ENCODE measurements at regions not wholly inside any gene's neighbourhood (a gene's known extent, or its start where the extent isn't known, plus 50 kb on each side); places are given as distances from the start of the nearest gene placed in this dataset.

GRCh38 chr10:55051515-55051914, 250.5 kb upstream of the PCDH15 start:
- no peak for DNase-seq (ENCODE audit: low spot score)
- H3K36me3 Mint-ChIP-seq (ENCODE audit: low read depth) = no peaks in the 10 kb centered on the region
- H3K4me3 Mint-ChIP-seq (ENCODE audit: low read depth) = no peak overlapping the region
- H3K27me3 Mint-ChIP-seq (ENCODE audit: low read depth) = no peaks in the 10 kb centered on the region
- H3K4me1 Mint-ChIP-seq (ENCODE audit: low read depth) = no peaks in the 10 kb centered on the region
- no peak overlapping the region for H3K27ac Mint-ChIP-seq
- H3K9me3 Mint-ChIP-seq = peaks cover 23% of the 10 kb centered on the region
- intact Hi-C loops (cut with micrococcal nuclease) = no loop called here

- no peaks in the 10 kb centered on the region for H3K36me3 Mint-ChIP-seq (ENCODE audit: low read depth)
- H3K4me1 Mint-ChIP-seq (ENCODE audit: low read depth) = no peaks in the 10 kb centered on the region
- DNase-seq (ENCODE audit: low spot score) = no peak
- no peak overlapping the region for H3K4me3 Mint-ChIP-seq (ENCODE audit: low read depth)
- H3K27ac Mint-ChIP-seq = no peak overlapping the region
- peaks cover 6% of the 10 kb centered on the region for H3K9me3 Mint-ChIP-seq
- intact Hi-C loops (cut with micrococcal nuclease) = no loop called here
- H3K27me3 Mint-ChIP-seq (ENCODE audit: low read depth) = no peaks in the 10 kb centered on the region
Measured at GRCh38 chr10:55048830-55049498, 247.9 kb upstream of the PCDH15 start.

DNA sequence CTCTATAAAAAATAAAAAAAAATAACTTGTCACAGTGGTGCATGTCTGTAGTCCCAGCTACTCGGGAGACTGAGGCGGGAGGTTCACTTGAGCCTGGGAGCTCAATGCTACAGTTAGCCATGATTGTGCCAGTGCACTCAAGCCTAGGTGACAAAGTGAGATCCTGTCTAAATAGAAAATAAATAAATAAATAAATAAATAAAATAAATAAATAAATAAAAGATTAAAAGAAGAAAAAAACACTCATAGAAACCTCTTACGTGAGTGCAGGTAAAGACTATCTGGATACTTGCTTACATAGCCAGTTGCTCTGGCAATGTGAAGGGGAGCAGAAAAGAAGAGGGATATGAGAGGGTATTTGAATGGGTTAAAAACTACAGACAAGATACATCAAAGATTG, 242.5 kb upstream of the PCDH15 start:
- DNase-seq (ENCODE audit: low spot score) = no peak
- no peaks in the 10 kb centered on the region for H3K36me3 Mint-ChIP-seq (ENCODE audit: low read depth)
- no peaks in the 10 kb centered on the region for H3K4me1 Mint-ChIP-seq (ENCODE audit: low read depth)
- H3K9me3 Mint-ChIP-seq = peaks cover 10% of the 10 kb centered on the region
- H3K27me3 Mint-ChIP-seq (ENCODE audit: low read depth) = no peaks in the 10 kb centered on the region
- intact Hi-C loops (cut with micrococcal nuclease) = no loop called here
- no peak overlapping the region for H3K27ac Mint-ChIP-seq
- no peak overlapping the region for H3K4me3 Mint-ChIP-seq (ENCODE audit: low read depth)

DNA sequence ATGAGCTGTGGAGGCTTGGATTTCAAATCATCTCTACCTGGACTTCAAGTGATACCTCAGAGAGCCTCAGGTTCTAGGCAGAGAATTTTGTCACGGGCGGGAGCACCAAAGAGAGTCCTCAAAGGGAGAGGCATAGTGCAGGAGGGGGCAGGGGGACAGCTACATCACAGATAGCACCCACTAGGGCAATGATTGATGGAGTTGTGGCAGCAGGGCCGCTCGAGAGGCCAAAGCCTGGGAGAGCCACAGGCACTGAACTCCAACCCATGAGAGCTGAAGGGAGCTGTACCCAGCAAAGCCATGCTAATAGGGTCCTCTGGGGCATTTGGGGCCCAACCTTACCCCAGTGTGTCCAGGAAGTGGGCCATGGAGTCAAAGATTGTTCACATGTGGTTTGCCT, 232.0 kb upstream of the PCDH15 start:
- Mint-ChIP-seq H3K27ac (no peak overlapping the region), H3K36me3 (ENCODE audit: low read depth) (no peaks in the 10 kb centered on the region), H3K4me1 (ENCODE audit: low read depth) (no peaks in the 10 kb centered on the region), H3K4me3 (ENCODE audit: low read depth) (no peak overlapping the region), H3K9me3 (peaks cover 18% of the 10 kb centered on the region), H3K27me3 (ENCODE audit: low read depth) (no peaks in the 10 kb centered on the region)
- intact Hi-C loops (cut with micrococcal nuclease) = no loop called here
- no peak for DNase-seq (ENCODE audit: low spot score)

- DNase-seq (ENCODE audit: low spot score) = no peak
- intact Hi-C loops (cut with micrococcal nuclease) = no loop called here
- H3K9me3 Mint-ChIP-seq = peaks cover 17% of the 10 kb centered on the region
- no peaks in the 10 kb centered on the region for H3K36me3 Mint-ChIP-seq (ENCODE audit: low read depth)
- no peaks in the 10 kb centered on the region for H3K4me1 Mint-ChIP-seq (ENCODE audit: low read depth)
- no peak overlapping the region for H3K27ac Mint-ChIP-seq
- no peaks in the 10 kb centered on the region for H3K27me3 Mint-ChIP-seq (ENCODE audit: low read depth)
- no peak overlapping the region for H3K4me3 Mint-ChIP-seq (ENCODE audit: low read depth)
Measured at GRCh38 chr10:55024713-55025112, 223.7 kb upstream of the PCDH15 start.

DNA sequence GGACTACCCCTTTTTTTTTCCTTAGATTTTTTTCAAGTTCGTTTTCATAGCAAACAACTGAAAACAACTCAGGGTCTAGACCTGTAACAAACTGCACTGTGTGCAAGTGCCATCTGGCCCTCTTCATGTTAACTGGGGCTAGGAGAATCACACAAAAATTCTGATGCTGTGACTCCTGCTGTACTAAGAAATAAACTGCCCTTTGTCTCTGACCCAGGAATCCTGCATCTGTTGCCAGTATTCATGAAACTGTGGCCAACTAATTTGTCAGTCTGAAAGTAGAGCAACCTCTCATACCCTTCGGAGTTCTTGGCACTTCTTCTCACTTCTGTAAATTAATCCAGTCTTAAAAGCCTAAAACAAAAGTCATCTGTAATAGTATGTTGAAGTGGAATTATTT, 218.4 kb upstream of the PCDH15 start:
- H3K9me3 Mint-ChIP-seq = peaks cover 8% of the 10 kb centered on the region
- no peak for DNase-seq (ENCODE audit: low spot score)
- H3K36me3 Mint-ChIP-seq (ENCODE audit: low read depth) = no peaks in the 10 kb centered on the region
- H3K27me3 Mint-ChIP-seq (ENCODE audit: low read depth) = no peaks in the 10 kb centered on the region
- H3K4me3 Mint-ChIP-seq (ENCODE audit: low read depth) = no peak overlapping the region
- no peak overlapping the region for H3K27ac Mint-ChIP-seq
- H3K4me1 Mint-ChIP-seq (ENCODE audit: low read depth) = no peaks in the 10 kb centered on the region
- intact Hi-C loops (cut with micrococcal nuclease) = no loop called here

GRCh38 chr10:55013318-55013717, 212.3 kb upstream of the PCDH15 start:
- intact Hi-C loops (cut with micrococcal nuclease) = no loop called here
- DNase-seq (ENCODE audit: low spot score) = no peak
- H3K9me3 Mint-ChIP-seq = peaks cover 5% of the 10 kb centered on the region
- no peaks in the 10 kb centered on the region for H3K27me3 Mint-ChIP-seq (ENCODE audit: low read depth)
- H3K4me1 Mint-ChIP-seq (ENCODE audit: low read depth) = no peaks in the 10 kb centered on the region
- no peak overlapping the region for H3K27ac Mint-ChIP-seq
- no peaks in the 10 kb centered on the region for H3K36me3 Mint-ChIP-seq (ENCODE audit: low read depth)
- H3K4me3 Mint-ChIP-seq (ENCODE audit: low read depth) = no peak overlapping the region

DNA sequence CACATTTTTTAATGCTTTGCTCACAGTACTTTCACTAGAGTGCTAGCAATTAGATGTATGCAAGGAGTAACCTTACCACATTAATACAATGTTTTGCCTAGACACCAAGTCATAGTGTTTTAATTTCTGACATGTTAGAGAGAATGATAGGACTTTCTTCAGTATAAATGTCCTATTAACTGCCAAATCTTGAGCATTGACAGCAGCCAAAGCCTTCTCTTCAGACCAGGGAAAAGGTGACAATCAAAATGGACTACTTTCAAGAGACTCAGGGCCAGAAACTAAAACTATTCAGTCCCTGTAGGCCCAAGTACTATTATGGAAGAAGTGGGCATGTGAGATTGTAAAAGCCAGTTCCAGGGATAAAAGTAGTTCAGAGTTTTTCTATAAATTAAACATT, 201.4 kb upstream of the PCDH15 start:
- Mint-ChIP-seq H3K9me3 (peaks cover 29% of the 10 kb centered on the region), H3K36me3 (ENCODE audit: low read depth) (no peaks in the 10 kb centered on the region), H3K27me3 (ENCODE audit: low read depth) (no peaks in the 10 kb centered on the region), H3K4me3 (ENCODE audit: low read depth) (no peak overlapping the region), H3K27ac (no peak overlapping the region), H3K4me1 (ENCODE audit: low read depth) (no peaks in the 10 kb centered on the region)
- DNase-seq (ENCODE audit: low spot score) = no peak
- intact Hi-C loops (cut with micrococcal nuclease) = no loop called here

DNA sequence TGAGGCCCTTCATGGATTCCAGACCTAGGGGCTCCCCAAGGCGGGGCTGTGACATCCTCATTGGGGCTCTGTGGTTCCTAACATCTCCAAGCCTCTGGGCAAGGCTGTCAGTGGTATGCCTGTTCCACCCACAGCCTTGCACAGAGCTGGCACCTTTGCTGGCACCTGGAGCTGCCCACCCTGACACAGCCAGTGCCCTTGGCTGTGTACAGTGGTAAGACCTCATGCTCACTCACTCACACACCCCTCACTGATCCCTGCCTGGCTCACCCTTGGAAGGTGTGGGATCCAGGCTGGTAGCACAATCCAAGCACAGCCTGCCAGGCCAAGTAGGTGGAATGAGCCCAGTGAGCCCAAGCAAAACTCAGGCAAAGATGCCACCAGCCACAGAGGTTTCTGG, 200.4 kb upstream of the PCDH15 start:
- no peak for DNase-seq (ENCODE audit: low spot score)
- Mint-ChIP-seq H3K4me1 (ENCODE audit: low read depth) (no peaks in the 10 kb centered on the region), H3K27ac (no peak overlapping the region), H3K4me3 (ENCODE audit: low read depth) (no peak overlapping the region), H3K27me3 (ENCODE audit: low read depth) (no peaks in the 10 kb centered on the region), H3K36me3 (ENCODE audit: low read depth) (no peaks in the 10 kb centered on the region), H3K9me3 (peaks cover 25% of the 10 kb centered on the region)
- intact Hi-C loops (cut with micrococcal nuclease) = no loop called here

DNA sequence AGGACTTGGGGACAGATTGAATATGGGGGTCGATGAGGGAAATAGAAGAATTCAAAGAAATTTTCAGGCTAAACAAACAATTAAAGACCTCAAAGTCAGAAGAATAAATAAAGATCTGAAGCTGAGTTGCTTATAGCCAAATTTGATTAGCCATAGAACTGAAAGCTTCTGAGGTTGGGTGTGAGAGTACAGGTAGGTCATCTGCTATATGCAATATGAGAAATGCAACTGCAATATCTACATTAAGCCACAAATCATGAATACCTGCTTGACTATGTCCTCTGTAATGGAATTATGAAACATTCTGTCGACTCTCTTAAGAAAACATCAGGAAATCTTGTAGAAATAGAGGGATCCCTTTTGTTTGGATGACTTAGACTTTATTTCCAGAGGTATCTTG, 192.1 kb upstream of the PCDH15 start:
- Mint-ChIP-seq H3K27ac (no peak overlapping the region), H3K36me3 (ENCODE audit: low read depth) (no peaks in the 10 kb centered on the region), H3K4me3 (ENCODE audit: low read depth) (no peak overlapping the region), H3K9me3 (peaks cover 17% of the 10 kb centered on the region), H3K4me1 (ENCODE audit: low read depth) (no peaks in the 10 kb centered on the region), H3K27me3 (ENCODE audit: low read depth) (no peaks in the 10 kb centered on the region)
- intact Hi-C loops (cut with micrococcal nuclease) = no loop called here
- DNase-seq (ENCODE audit: low spot score) = no peak

- peaks cover 16% of the 10 kb centered on the region for H3K9me3 Mint-ChIP-seq
- intact Hi-C loops (cut with micrococcal nuclease) = no loop called here
- H3K27ac Mint-ChIP-seq = no peak overlapping the region
- H3K4me1 Mint-ChIP-seq (ENCODE audit: low read depth) = no peaks in the 10 kb centered on the region
- H3K36me3 Mint-ChIP-seq (ENCODE audit: low read depth) = no peaks in the 10 kb centered on the region
- DNase-seq (ENCODE audit: low spot score) = no peak
- H3K27me3 Mint-ChIP-seq (ENCODE audit: low read depth) = no peaks in the 10 kb centered on the region
- no peak overlapping the region for H3K4me3 Mint-ChIP-seq (ENCODE audit: low read depth)
Measured at GRCh38 chr10:54985732-54986131, 184.7 kb upstream of the PCDH15 start.

GRCh38 chr10:54983255-54983654, 182.2 kb upstream of the PCDH15 start:
- intact Hi-C loops (cut with micrococcal nuclease) = no loop called here
- Mint-ChIP-seq H3K27ac (no peak overlapping the region), H3K4me1 (ENCODE audit: low read depth) (no peaks in the 10 kb centered on the region), H3K9me3 (peaks cover 14% of the 10 kb centered on the region), H3K27me3 (ENCODE audit: low read depth) (no peaks in the 10 kb centered on the region), H3K36me3 (ENCODE audit: low read depth) (no peaks in the 10 kb centered on the region), H3K4me3 (ENCODE audit: low read depth) (no peak overlapping the region)
- no peak for DNase-seq (ENCODE audit: low spot score)

GRCh38 chr10:54962134-54962900, 161.3 kb upstream of the PCDH15 start:
- no peaks in the 10 kb centered on the region for H3K4me1 Mint-ChIP-seq (ENCODE audit: low read depth)
- intact Hi-C loops (cut with micrococcal nuclease) = no loop called here
- H3K4me3 Mint-ChIP-seq (ENCODE audit: low read depth) = no peak overlapping the region
- no peak overlapping the region for H3K27ac Mint-ChIP-seq
- DNase-seq (ENCODE audit: low spot score) = no peak
- no peaks in the 10 kb centered on the region for H3K27me3 Mint-ChIP-seq (ENCODE audit: low read depth)
- H3K36me3 Mint-ChIP-seq (ENCODE audit: low read depth) = no peaks in the 10 kb centered on the region
- H3K9me3 Mint-ChIP-seq = peaks cover 20% of the 10 kb centered on the region
